GM23338 (cell line): ENCODE measurements at regions not wholly inside any gene's neighbourhood (a gene's known extent, or its start where the extent isn't known, plus 50 kb on each side); places are given as distances from the start of the nearest gene placed in this dataset.

Source experiments
- ATAC-seq: fragments of 200-7000 bp; cut with Tn5 transposase; 3 replicates; pipeline ENCODE4 v1.9.1; 2020
- DNase-seq: peaks from one replicate; pipeline ENCODE4 v3.0.0-alpha.2; 2015; ENCODE audit warnings: low spot score
- H2AFZ ChIP-seq: fragments of 200-600 bp; sonication (generic); 2 replicates; pipeline ENCODE4 v1.8.0; 2016; ENCODE audit warnings: antibody characterized with exemption, mild to moderate bottlenecking, moderate library complexity
- H3F3A ChIP-seq: fragments of 200-600 bp; sonication (generic); replicated peaks from 2 replicates; pipeline ENCODE4 v1.8.0; 2017; ENCODE audit warnings: antibody characterized with exemption, mixed run types, low read depth
- H3K27ac ChIP-seq: fragments of 200-600 bp; sonication (generic); 2 replicates; pipeline ENCODE4 v1.6.1; 2016; ENCODE audit warnings: low read depth
- H3K27me3 ChIP-seq: fragments of 200-600 bp; sonication (generic); 2 replicates; pipeline ENCODE4 v1.8.0; 2016; ENCODE audit warnings: mild to moderate bottlenecking, mixed run types, moderate library complexity; ENCODE audit not compliant: insufficient read depth
- H3K36me3 ChIP-seq: fragments of 200-600 bp; sonication (generic); 2 replicates; pipeline ENCODE4 v1.8.0; 2016; ENCODE audit warnings: mild to moderate bottlenecking; ENCODE audit not compliant: insufficient read depth
- H3K4me1 ChIP-seq: fragments of 200-600 bp; sonication (generic); 2 replicates; pipeline ENCODE4 v1.8.0; 2016; ENCODE audit warnings: mild to moderate bottlenecking, moderate library complexity; ENCODE audit not compliant: insufficient read depth
- H3K4me2 ChIP-seq: fragments of 200-600 bp; sonication (generic); 2 replicates; pipeline ENCODE4 v1.7.1; 2017; ENCODE audit warnings: mixed run types
- H3K4me3 ChIP-seq: fragments of 200-600 bp; sonication (generic); 2 replicates; pipeline ENCODE4 v1.6.1; 2016; ENCODE audit warnings: mixed run types
- H3K79me2 ChIP-seq: fragments of 200-600 bp; sonication (generic); replicated peaks from 2 replicates; pipeline ENCODE4 v1.8.0; 2017; ENCODE audit warnings: mild to moderate bottlenecking; ENCODE audit not compliant: insufficient read depth
- H3K9me2 ChIP-seq: fragments of 200-600 bp; sonication (generic); 2 replicates; pipeline ENCODE4 v1.8.0; 2017; ENCODE audit not compliant: insufficient read depth
- H4K20me1 ChIP-seq: fragments of 200-600 bp; sonication (generic); replicated peaks from 2 replicates; pipeline ENCODE4 v1.8.0; 2017; ENCODE audit warnings: mild to moderate bottlenecking; ENCODE audit not compliant: insufficient read depth
- H3K27ac Mint-ChIP-seq: 2 replicates; pipeline ENCODE4 v1.8.0; 2020; ENCODE audit warnings: inconsistent platforms, mild to moderate bottlenecking, moderate library complexity, mixed read lengths
- H3K27me3 Mint-ChIP-seq: 3 replicates; pipeline ENCODE4 v1.8.0; 2022; ENCODE audit warnings: low read depth, mild to moderate bottlenecking, moderate library complexity, mixed read lengths, inconsistent platforms; ENCODE audit not compliant: insufficient read depth, poor library complexity
- H3K36me3 Mint-ChIP-seq: 3 replicates; pipeline ENCODE4 v1.8.0; 2021; ENCODE audit warnings: low read depth, mild to moderate bottlenecking, inconsistent platforms, moderate library complexity, mixed read lengths
- H3K4me1 Mint-ChIP-seq: 3 replicates; pipeline ENCODE4 v1.8.0; 2020; ENCODE audit warnings: mild to moderate bottlenecking, inconsistent platforms, mixed read lengths
- H3K4me3 Mint-ChIP-seq: 3 replicates; pipeline ENCODE4 v1.8.0; 2021; ENCODE audit warnings: moderate library complexity, mild to moderate bottlenecking, inconsistent platforms, mixed read lengths
- H3K9me3 Mint-ChIP-seq: 3 replicates; pipeline ENCODE4 v1.8.0; 2020; ENCODE audit warnings: moderate library complexity, mild to moderate bottlenecking, inconsistent platforms, mixed read lengths
- CREB1 ChIP-seq: fragments of 250-450 bp; sonication (Bioruptor Pico); IDR thresholded peaks from 2 replicates; pipeline ENCODE4 v1.5.0; 2020; ENCODE audit warnings: low read depth, mild to moderate bottlenecking, moderate library complexity
- EZH2 ChIP-seq: fragments of 200-600 bp; sonication (generic); IDR thresholded peaks from one replicate; pipeline ENCODE4 v1.8.0; 2017; ENCODE audit warnings: antibody characterized with exemption, mild to moderate bottlenecking, low read depth; ENCODE audit not compliant: unreplicated experiment
- EZH2phosphoT487 ChIP-seq: fragments of 200-600 bp; sonication (generic); IDR thresholded peaks from one replicate; pipeline ENCODE4 v1.8.1; 2018; ENCODE audit warnings: antibody characterized with exemption; ENCODE audit not compliant: unreplicated experiment
- JUNB ChIP-seq: IDR thresholded peaks from one replicate; pipeline ENCODE4 v1.6.1; 2016; ENCODE audit warnings: antibody characterized with exemption; ENCODE audit not compliant: unreplicated experiment
- NANOG ChIP-seq: IDR thresholded peaks from 2 replicates; pipeline ENCODE4 v1.6.1; 2016; ENCODE audit warnings: antibody characterized with exemption, borderline replicate concordance
- POLR2AphosphoS5 ChIP-seq: IDR thresholded peaks from 2 replicates; pipeline ENCODE4 v1.6.1; 2016; ENCODE audit warnings: antibody characterized with exemption, low read depth
- STAT1 ChIP-seq: IDR thresholded peaks from one replicate; pipeline ENCODE4 v1.6.1; 2016; ENCODE audit warnings: antibody characterized with exemption; ENCODE audit not compliant: unreplicated experiment
- ZNF114 ChIP-seq: fragments of 250-450 bp; sonication (Bioruptor Pico); IDR thresholded peaks from 2 replicates; pipeline ENCODE4 v1.5.0; 2020; ENCODE audit warnings: mild to moderate bottlenecking, moderate library complexity
- ZNF331 ChIP-seq: fragments of 250-450 bp; sonication (Bioruptor Pico); IDR thresholded peaks from 2 replicates; pipeline ENCODE4 v1.5.0; 2020; ENCODE audit warnings: low read depth, mild to moderate bottlenecking, moderate library complexity
- TF ChIP-seq, protein P1 (sequence below), 2 experiments: fragments of 200-600 bp in 1 of 2; sonication (generic) in 1 of 2; conservative IDR thresholded peaks; 2 replicates each; pipeline versions ENCODE4 v1.5.1 to v1.6.1; 2016 to 2017; ENCODE audit warnings: antibody characterized with exemption in 2 of 2, low read depth in 2 of 2, mild to moderate bottlenecking in 2 of 2, moderate library complexity in 1 of 2
- TF ChIP-seq, protein P2 (sequence below): IDR thresholded peaks from one replicate; pipeline ENCODE4 v1.6.1; 2018; ENCODE audit warnings: antibody characterized with exemption; ENCODE audit not compliant: unreplicated experiment
- TF ChIP-seq, protein P3 (sequence below): fragments of 250-450 bp; sonication (Bioruptor Pico); IDR thresholded peaks from 2 replicates; pipeline ENCODE4 v1.5.0; 2020; ENCODE audit warnings: mild to moderate bottlenecking, moderate library complexity
- TF ChIP-seq, protein P4 (sequence below): IDR thresholded peaks from 2 replicates; pipeline ENCODE4 v1.6.1; 2016; ENCODE audit warnings: antibody characterized with exemption

DNA sequence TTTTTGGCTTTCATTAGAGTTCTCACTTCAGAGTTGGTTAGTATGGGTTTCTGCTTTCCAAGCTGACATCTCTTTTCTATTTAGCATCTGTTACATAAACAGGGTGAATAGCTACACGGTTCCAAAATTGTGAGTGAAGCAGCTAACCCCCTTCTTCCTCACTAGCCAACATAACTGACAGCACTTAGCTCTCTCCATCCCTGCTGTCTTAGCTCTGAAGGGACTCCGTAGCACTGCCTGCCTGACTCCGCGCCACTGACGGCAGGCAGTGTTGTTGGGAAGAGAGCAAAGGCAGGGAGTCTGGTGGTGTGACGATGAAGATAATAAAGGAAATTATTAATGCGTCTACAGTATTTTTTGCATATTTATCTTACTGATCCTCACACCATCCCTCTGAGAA is 247.0 kb downstream of the PTBP2 start:
- Mint-ChIP-seq H3K9me3 (no peaks in the 10 kb centered on the region), H3K4me1 (no peaks in the 10 kb centered on the region), H3K4me3 (no peak overlapping the region), H3K27me3 (peaks cover 2% of the 10 kb centered on the region), H3K36me3 (no peaks in the 10 kb centered on the region), H3K27ac (no peak overlapping the region)
- Histone ChIP-seq H3K9me2 (no peaks in the 10 kb centered on the region), H3K36me3 (no peaks in the 10 kb centered on the region), H3F3A (no peaks in the 10 kb centered on the region), H2AFZ (no peak overlapping the region), H3K4me2 (no peak overlapping the region), H3K4me1 (no peaks in the 10 kb centered on the region), H3K79me2 (no peaks in the 10 kb centered on the region), H3K27ac (no peak overlapping the region), H4K20me1 (no peaks in the 10 kb centered on the region), H3K4me3 (no peak overlapping the region), H3K27me3 (no peaks in the 10 kb centered on the region)
- peak; percentile 61 for ATAC-seq
- TF ChIP-seq POLR2AphosphoS5 (no peak), NANOG (no peak), JUNB (no peak), STAT1 (no peak), ZNF114 (CRISPR knock-in tag) (no peak), EZH2 (no peak), CREB1 (CRISPR knock-in tag) (no peak), ZNF331 (CRISPR knock-in tag) (no peak), EZH2phosphoT487 (no peak)
- TF ChIP-seq, protein P1, sequence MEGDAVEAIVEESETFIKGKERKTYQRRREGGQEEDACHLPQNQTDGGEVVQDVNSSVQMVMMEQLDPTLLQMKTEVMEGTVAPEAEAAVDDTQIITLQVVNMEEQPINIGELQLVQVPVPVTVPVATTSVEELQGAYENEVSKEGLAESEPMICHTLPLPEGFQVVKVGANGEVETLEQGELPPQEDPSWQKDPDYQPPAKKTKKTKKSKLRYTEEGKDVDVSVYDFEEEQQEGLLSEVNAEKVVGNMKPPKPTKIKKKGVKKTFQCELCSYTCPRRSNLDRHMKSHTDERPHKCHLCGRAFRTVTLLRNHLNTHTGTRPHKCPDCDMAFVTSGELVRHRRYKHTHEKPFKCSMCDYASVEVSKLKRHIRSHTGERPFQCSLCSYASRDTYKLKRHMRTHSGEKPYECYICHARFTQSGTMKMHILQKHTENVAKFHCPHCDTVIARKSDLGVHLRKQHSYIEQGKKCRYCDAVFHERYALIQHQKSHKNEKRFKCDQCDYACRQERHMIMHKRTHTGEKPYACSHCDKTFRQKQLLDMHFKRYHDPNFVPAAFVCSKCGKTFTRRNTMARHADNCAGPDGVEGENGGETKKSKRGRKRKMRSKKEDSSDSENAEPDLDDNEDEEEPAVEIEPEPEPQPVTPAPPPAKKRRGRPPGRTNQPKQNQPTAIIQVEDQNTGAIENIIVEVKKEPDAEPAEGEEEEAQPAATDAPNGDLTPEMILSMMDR (conservative IDR thresholded peaks at IDR 0.05; ENCODE audit: low read depth in 2 of 2), result no peak
- TF ChIP-seq, protein P2, sequence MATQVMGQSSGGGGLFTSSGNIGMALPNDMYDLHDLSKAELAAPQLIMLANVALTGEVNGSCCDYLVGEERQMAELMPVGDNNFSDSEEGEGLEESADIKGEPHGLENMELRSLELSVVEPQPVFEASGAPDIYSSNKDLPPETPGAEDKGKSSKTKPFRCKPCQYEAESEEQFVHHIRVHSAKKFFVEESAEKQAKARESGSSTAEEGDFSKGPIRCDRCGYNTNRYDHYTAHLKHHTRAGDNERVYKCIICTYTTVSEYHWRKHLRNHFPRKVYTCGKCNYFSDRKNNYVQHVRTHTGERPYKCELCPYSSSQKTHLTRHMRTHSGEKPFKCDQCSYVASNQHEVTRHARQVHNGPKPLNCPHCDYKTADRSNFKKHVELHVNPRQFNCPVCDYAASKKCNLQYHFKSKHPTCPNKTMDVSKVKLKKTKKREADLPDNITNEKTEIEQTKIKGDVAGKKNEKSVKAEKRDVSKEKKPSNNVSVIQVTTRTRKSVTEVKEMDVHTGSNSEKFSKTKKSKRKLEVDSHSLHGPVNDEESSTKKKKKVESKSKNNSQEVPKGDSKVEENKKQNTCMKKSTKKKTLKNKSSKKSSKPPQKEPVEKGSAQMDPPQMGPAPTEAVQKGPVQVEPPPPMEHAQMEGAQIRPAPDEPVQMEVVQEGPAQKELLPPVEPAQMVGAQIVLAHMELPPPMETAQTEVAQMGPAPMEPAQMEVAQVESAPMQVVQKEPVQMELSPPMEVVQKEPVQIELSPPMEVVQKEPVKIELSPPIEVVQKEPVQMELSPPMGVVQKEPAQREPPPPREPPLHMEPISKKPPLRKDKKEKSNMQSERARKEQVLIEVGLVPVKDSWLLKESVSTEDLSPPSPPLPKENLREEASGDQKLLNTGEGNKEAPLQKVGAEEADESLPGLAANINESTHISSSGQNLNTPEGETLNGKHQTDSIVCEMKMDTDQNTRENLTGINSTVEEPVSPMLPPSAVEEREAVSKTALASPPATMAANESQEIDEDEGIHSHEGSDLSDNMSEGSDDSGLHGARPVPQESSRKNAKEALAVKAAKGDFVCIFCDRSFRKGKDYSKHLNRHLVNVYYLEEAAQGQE, result no peak
- TF ChIP-seq, protein P3, sequence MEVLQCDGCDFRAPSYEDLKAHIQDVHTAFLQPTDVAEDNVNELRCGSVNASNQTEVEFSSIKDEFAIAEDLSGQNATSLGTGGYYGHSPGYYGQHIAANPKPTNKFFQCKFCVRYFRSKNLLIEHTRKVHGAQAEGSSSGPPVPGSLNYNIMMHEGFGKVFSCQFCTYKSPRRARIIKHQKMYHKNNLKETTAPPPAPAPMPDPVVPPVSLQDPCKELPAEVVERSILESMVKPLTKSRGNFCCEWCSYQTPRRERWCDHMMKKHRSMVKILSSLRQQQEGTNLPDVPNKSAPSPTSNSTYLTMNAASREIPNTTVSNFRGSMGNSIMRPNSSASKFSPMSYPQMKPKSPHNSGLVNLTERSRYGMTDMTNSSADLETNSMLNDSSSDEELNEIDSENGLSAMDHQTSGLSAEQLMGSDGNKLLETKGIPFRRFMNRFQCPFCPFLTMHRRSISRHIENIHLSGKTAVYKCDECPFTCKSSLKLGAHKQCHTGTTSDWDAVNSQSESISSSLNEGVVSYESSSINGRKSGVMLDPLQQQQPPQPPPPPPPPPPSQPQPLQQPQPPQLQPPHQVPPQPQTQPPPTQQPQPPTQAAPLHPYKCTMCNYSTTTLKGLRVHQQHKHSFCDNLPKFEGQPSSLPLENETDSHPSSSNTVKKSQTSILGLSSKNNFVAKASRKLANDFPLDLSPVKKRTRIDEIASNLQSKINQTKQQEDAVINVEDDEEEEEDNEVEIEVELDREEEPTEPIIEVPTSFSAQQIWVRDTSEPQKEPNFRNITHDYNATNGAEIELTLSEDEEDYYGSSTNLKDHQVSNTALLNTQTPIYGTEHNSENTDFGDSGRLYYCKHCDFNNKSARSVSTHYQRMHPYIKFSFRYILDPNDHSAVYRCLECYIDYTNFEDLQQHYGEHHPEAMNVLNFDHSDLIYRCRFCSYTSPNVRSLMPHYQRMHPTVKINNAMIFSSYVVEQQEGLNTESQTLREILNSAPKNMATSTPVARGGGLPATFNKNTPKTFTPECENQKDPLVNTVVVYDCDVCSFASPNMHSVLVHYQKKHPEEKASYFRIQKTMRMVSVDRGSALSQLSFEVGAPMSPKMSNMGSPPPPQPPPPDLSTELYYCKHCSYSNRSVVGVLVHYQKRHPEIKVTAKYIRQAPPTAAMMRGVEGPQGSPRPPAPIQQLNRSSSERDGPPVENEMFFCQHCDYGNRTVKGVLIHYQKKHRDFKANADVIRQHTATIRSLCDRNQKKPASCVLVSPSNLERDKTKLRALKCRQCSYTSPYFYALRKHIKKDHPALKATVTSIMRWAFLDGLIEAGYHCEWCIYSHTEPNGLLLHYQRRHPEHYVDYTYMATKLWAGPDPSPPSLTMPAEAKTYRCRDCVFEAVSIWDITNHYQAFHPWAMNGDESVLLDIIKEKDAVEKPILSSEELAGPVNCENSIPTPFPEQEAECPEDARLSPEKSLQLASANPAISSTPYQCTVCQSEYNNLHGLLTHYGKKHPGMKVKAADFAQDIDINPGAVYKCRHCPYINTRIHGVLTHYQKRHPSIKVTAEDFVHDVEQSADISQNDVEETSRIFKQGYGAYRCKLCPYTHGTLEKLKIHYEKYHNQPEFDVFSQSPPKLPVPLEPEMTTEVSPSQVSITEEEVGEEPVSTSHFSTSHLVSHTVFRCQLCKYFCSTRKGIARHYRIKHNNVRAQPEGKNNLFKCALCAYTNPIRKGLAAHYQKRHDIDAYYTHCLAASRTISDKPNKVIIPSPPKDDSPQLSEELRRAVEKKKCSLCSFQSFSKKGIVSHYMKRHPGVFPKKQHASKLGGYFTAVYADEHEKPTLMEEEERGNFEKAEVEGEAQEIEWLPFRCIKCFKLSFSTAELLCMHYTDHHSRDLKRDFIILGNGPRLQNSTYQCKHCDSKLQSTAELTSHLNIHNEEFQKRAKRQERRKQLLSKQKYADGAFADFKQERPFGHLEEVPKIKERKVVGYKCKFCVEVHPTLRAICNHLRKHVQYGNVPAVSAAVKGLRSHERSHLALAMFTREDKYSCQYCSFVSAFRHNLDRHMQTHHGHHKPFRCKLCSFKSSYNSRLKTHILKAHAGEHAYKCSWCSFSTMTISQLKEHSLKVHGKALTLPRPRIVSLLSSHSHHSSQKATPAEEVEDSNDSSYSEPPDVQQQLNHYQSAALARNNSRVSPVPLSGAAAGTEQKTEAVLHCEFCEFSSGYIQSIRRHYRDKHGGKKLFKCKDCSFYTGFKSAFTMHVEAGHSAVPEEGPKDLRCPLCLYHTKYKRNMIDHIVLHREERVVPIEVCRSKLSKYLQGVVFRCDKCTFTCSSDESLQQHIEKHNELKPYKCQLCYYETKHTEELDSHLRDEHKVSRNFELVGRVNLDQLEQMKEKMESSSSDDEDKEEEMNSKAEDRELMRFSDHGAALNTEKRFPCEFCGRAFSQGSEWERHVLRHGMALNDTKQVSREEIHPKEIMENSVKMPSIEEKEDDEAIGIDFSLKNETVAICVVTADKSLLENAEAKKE (CRISPR knock-in tag), result no peak
- TF ChIP-seq, protein P4, sequence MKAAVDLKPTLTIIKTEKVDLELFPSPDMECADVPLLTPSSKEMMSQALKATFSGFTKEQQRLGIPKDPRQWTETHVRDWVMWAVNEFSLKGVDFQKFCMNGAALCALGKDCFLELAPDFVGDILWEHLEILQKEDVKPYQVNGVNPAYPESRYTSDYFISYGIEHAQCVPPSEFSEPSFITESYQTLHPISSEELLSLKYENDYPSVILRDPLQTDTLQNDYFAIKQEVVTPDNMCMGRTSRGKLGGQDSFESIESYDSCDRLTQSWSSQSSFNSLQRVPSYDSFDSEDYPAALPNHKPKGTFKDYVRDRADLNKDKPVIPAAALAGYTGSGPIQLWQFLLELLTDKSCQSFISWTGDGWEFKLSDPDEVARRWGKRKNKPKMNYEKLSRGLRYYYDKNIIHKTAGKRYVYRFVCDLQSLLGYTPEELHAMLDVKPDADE, result no peak
- no peak for DNase-seq
